IMR-90 (cell line): ENCODE measurements at regions not wholly inside any gene's neighbourhood (a gene's known extent, or its start where the extent isn't known, plus 50 kb on each side); places are given as distances from the start of the nearest gene placed in this dataset.

ENCODE experiments used
- ATAC-seq: fragments of 200-7000 bp; cut with Tn5 transposase; 2 replicates; pipeline ENCODE4 v1.9.1; 2020; ENCODE audit warnings: low read depth, mild to moderate bottlenecking, moderate library complexity
- BruUV-seq: library from RNA; stranded (reverse); fragments of 400-500 nt; replicated peaks from 2 replicates; lab custom pipeline; 2021; lab: Mats Ljungman, UMichigan
- CTCF ChIA-PET: fragments of 300-600 bp; formaldehyde crosslinking; extraction: SDS; loops from one replicate; lab custom pipeline; 2021; ENCODE audit warnings: antibody characterized with exemption; lab: Yijun Ruan, JAX
- POLR2A ChIA-PET: fragments of 300-600 bp; sonication (Branson Sonifier 250); formaldehyde crosslinking; loops from one replicate; lab custom pipeline; 2022; ENCODE audit warnings: antibody characterized with exemption; ENCODE audit not compliant: unreplicated experiment; lab: Charles Lee
- DNase-seq: peaks from one replicate; pipeline ENCODE4 v3.0.0; 2013
- H2AFZ ChIP-seq: replicated peaks from 2 replicates; pipeline ENCODE3; 2013; ENCODE audit warnings: low read length, mild to moderate bottlenecking; ENCODE audit not compliant: poor library complexity
- H2AK5ac ChIP-seq: 2 replicates; pipeline ENCODE4 v1.6.1; 2013; ENCODE audit warnings: low read depth, low read length, inconsistent platforms
- H2AK9ac ChIP-seq: replicated peaks from 2 replicates; pipeline ENCODE3; 2013; ENCODE audit warnings: mild to moderate bottlenecking, low read depth, low read length, moderate library complexity; ENCODE audit not compliant: poor library complexity
- H2BK120ac ChIP-seq: 2 replicates; pipeline ENCODE4 v1.6.1; 2013; ENCODE audit warnings: low read depth, low read length, inconsistent platforms
- H2BK15ac ChIP-seq: 3 replicates; pipeline ENCODE4 v1.6.1; 2013; ENCODE audit warnings: low read depth, low read length, inconsistent platforms
- H2BK20ac ChIP-seq: 2 replicates; pipeline ENCODE4 v1.6.1; 2013; ENCODE audit warnings: low read depth, mild to moderate bottlenecking, inconsistent platforms, low read length, moderate library complexity
- H2BK5ac ChIP-seq: 2 replicates; pipeline ENCODE4 v1.6.1; 2013; ENCODE audit warnings: mild to moderate bottlenecking, low read depth, low read length, inconsistent platforms; ENCODE audit not compliant: poor library complexity, severe bottlenecking
- H3K14ac ChIP-seq: replicated peaks from 2 replicates; pipeline ENCODE4 v1.6.1; 2013; ENCODE audit warnings: low read depth, low read length, inconsistent platforms
- H3K18ac ChIP-seq: 2 replicates; pipeline ENCODE4 v1.6.1; 2013; ENCODE audit warnings: low read depth, low read length, control low read depth
- H3K23ac ChIP-seq: 2 replicates; pipeline ENCODE4 v1.6.1; 2013; ENCODE audit warnings: low read depth, low read length, inconsistent platforms
- H3K27ac ChIP-seq: 2 replicates; pipeline ENCODE4 v1.5.1; 2013; ENCODE audit warnings: mild to moderate bottlenecking, control low read depth, low read length; ENCODE audit not compliant: insufficient read depth
- H3K27me3 ChIP-seq: 2 replicates; pipeline ENCODE4 v1.6.1; 2013; ENCODE audit warnings: low read length; ENCODE audit not compliant: control insufficient read depth, insufficient read depth
- H3K36me3 ChIP-seq: 2 replicates; pipeline ENCODE4 v1.6.1; 2013; ENCODE audit warnings: low read length, mixed read lengths; ENCODE audit not compliant: control insufficient read depth, insufficient read depth
- H3K4ac ChIP-seq: 2 replicates; pipeline ENCODE4 v1.6.1; 2013; ENCODE audit warnings: low read depth, low read length, inconsistent platforms
- H3K4me1 ChIP-seq: 2 replicates; pipeline ENCODE4 v1.6.1; 2013; ENCODE audit warnings: low read length, mixed read lengths; ENCODE audit not compliant: control insufficient read depth, insufficient read depth
- H3K4me2 ChIP-seq: 2 replicates; pipeline ENCODE4 v1.6.1; 2013; ENCODE audit warnings: low read depth, mild to moderate bottlenecking, control low read depth, low read length, moderate library complexity
- H3K4me3 ChIP-seq: 2 replicates; pipeline ENCODE4 v1.5.1; 2013; ENCODE audit warnings: low read depth, mild to moderate bottlenecking, control low read depth, low read length, moderate library complexity; ENCODE audit not compliant: insufficient read depth
- H3K56ac ChIP-seq: 2 replicates; pipeline ENCODE4 v1.6.1; 2013; ENCODE audit warnings: low read length, inconsistent platforms; ENCODE audit not compliant: insufficient read depth; ENCODE audit errors: extremely low read depth
- H3K79me1 ChIP-seq, 2 experiments: 2 replicates each; pipeline ENCODE4 v1.6.1; 2013; ENCODE audit warnings: low read length in 2 of 2, inconsistent platforms in 1 of 2, low read depth in 1 of 2
- H3K9ac ChIP-seq: 2 replicates; pipeline ENCODE4 v1.6.1; 2013; ENCODE audit warnings: low read depth, low read length, control low read depth
- H3K9me1 ChIP-seq: 2 replicates; pipeline ENCODE4 v1.6.1; 2013; ENCODE audit warnings: low read length, inconsistent platforms; ENCODE audit not compliant: insufficient read depth
- H3K9me3 ChIP-seq: 2 replicates; pipeline ENCODE4 v1.6.1; 2013; ENCODE audit warnings: low read length; ENCODE audit not compliant: control insufficient read depth, insufficient read depth
- H4K20me1 ChIP-seq: 2 replicates; pipeline ENCODE4 v1.6.1; 2013; ENCODE audit warnings: low read length, inconsistent platforms; ENCODE audit not compliant: insufficient read depth
- H4K5ac ChIP-seq: 2 replicates; pipeline ENCODE4 v1.6.1; 2013; ENCODE audit warnings: mild to moderate bottlenecking, low read depth, low read length, control low read depth
- H4K8ac ChIP-seq, 2 experiments: 2 replicates each; pipeline ENCODE4 v1.6.1; 2013; ENCODE audit warnings: low read depth in 2 of 2, low read length in 2 of 2, control low read depth in 1 of 2, inconsistent platforms in 1 of 2
- H4K91ac ChIP-seq: 2 replicates; pipeline ENCODE4 v1.6.1; 2013; ENCODE audit warnings: low read depth, low read length, inconsistent platforms; ENCODE audit not compliant: insufficient read depth
- FOS ChIP-seq: fragments of 150-350 bp; IDR thresholded peaks from 2 replicates; pipeline ENCODE4 v1.6.1; 2016; ENCODE audit warnings: low read depth, low read length
- POLR2A ChIP-seq: IDR thresholded peaks from 2 replicates; pipeline ENCODE4 v1.6.1; 2012; ENCODE audit warnings: mild to moderate bottlenecking, low read depth, low read length
- WGBS, 2 experiments: methylation state at CpG; one replicate each; pipeline versions ENCODE4 v1.1.5 to v1.1.7; 2013; ENCODE audit warnings: missing lambda C conversion rate in 2 of 2; ENCODE audit not compliant: insufficient read length in 1 of 2; ENCODE audit errors: extremely low coverage in 2 of 2; 5-methylcytosine and 5-hydroxymethylcytosine counted together
- dilution Hi-C: fragments of 300-500 bp; cut with HindIII; formaldehyde crosslinking; loops from one replicate; pipeline ENCODE4 v1.14.3; 2018; ENCODE audit warnings: low sequenced_read_pairs; ENCODE audit not compliant: unreplicated experiment
- in situ Hi-C: fragments of 300-500 bp; cut with MboI; formaldehyde crosslinking; loops from 3 replicates; pipeline ENCODE4 v1.14.3; 2019; ENCODE audit warnings: low sequenced_read_pairs, inconsistent platforms, mixed read lengths
- intact Hi-C: fragments of 100-400 bp; cut with micrococcal nuclease; formaldehyde crosslinking; loops from 2 replicates; pipeline ENCODE4 v1.10.0; 2022

- no peak overlapping the region for H3K27ac ChIP-seq
- intact Hi-C loops (no loop called here), dilution Hi-C loops (no loop called here), in situ Hi-C loops (no loop called here)
- no peak overlapping the region for H2BK5ac ChIP-seq
- no peaks in the 10 kb centered on the region for H3K9me1 ChIP-seq
- no peak overlapping the region for H3K4me3 ChIP-seq
- no peak overlapping the region for H3K56ac ChIP-seq
- H4K8ac ChIP-seq: no peak overlapping the region
- no peak overlapping the region for H3K4ac ChIP-seq
- ChIA-PET CTCF (no interaction called here), POLR2A (no interaction called here)
- H3K79me1 ChIP-seq: no peaks in the 10 kb centered on the region
- H4K91ac ChIP-seq: no peak overlapping the region
- no peaks in the 10 kb centered on the region for H3K36me3 ChIP-seq
- TF ChIP-seq FOS: no peak
- TF ChIP-seq POLR2A: no peak
- H3K9me3 ChIP-seq: peaks cover 2% of the 10 kb centered on the region; the same call in 1 of the 2 replicates
- H3K4me2 ChIP-seq: no peak overlapping the region
- no peak overlapping the region for H2BK20ac ChIP-seq
- no peak overlapping the region for H3K23ac ChIP-seq
- H2BK120ac ChIP-seq: no peak overlapping the region
- DNase-seq (no peak), ATAC-seq (no peak)
- H2AK9ac ChIP-seq: no peak overlapping the region
- H3K4me1 ChIP-seq: no peaks in the 10 kb centered on the region
- H3K14ac ChIP-seq: no peak overlapping the region
- H2BK15ac ChIP-seq: no peak overlapping the region
- BruUV-seq: no TSS peak
- no peak overlapping the region for H2AFZ ChIP-seq
- H2AK5ac ChIP-seq: no peak overlapping the region
- H3K9ac ChIP-seq: no peak overlapping the region
- H3K27me3 ChIP-seq: no peaks in the 10 kb centered on the region
- H3K18ac ChIP-seq: no peak overlapping the region
- no peaks in the 10 kb centered on the region for H4K20me1 ChIP-seq
- no CpG with 5 or more reads among the region's 1 CpG for WGBS, 2 experiments
- no peak overlapping the region for H4K5ac ChIP-seq
Measured at GRCh38 chr2:194616334-194616733, 1040.7 kb upstream of the SLC39A10 start.
